ENCODE measurements at regions not wholly inside any gene's neighbourhood (a gene's known extent, or its start where the extent isn't known, plus 50 kb on each side); places are given as distances from the start of the nearest gene placed in this dataset.

GRCh38 chr10:80760914-80761371, 223.2 kb downstream of the SH2D4B start:
- no peak for TF ChIP-seq ZNF565 (CRISPR knock-in tag; conservative IDR thresholded peaks at IDR 0.05; ENCODE audit: low read depth)
- TF ChIP-seq SNAI2 (CRISPR knock-in tag; IDR thresholded peaks at IDR 0.05) = no peak
- TF ChIP-seq ZNF8 (CRISPR knock-in tag; IDR thresholded peaks at IDR 0.05) = no peak
- no peak for TF ChIP-seq TOX (CRISPR knock-in tag; IDR thresholded peaks at IDR 0.05; ENCODE audit: borderline replicate concordance)
- TF ChIP-seq, protein P1, sequence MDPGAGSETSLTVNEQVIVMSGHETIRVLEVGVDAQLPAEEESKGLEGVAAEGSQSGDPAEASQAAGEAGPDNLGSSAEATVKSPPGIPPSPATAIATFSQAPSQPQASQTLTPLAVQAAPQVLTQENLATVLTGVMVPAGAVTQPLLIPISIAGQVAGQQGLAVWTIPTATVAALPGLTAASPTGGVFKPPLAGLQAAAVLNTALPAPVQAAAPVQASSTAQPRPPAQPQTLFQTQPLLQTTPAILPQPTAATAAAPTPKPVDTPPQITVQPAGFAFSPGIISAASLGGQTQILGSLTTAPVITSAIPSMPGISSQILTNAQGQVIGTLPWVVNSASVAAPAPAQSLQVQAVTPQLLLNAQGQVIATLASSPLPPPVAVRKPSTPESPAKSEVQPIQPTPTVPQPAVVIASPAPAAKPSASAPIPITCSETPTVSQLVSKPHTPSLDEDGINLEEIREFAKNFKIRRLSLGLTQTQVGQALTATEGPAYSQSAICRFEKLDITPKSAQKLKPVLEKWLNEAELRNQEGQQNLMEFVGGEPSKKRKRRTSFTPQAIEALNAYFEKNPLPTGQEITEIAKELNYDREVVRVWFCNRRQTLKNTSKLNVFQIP (CRISPR knock-in tag; IDR thresholded peaks at IDR 0.05; ENCODE audit: borderline replicate concordance, low read depth) = no peak
- no peak for TF ChIP-seq BACH2 (CRISPR knock-in tag; IDR thresholded peaks at IDR 0.05; ENCODE audit: borderline replicate concordance)
- TF ChIP-seq, protein P2, sequence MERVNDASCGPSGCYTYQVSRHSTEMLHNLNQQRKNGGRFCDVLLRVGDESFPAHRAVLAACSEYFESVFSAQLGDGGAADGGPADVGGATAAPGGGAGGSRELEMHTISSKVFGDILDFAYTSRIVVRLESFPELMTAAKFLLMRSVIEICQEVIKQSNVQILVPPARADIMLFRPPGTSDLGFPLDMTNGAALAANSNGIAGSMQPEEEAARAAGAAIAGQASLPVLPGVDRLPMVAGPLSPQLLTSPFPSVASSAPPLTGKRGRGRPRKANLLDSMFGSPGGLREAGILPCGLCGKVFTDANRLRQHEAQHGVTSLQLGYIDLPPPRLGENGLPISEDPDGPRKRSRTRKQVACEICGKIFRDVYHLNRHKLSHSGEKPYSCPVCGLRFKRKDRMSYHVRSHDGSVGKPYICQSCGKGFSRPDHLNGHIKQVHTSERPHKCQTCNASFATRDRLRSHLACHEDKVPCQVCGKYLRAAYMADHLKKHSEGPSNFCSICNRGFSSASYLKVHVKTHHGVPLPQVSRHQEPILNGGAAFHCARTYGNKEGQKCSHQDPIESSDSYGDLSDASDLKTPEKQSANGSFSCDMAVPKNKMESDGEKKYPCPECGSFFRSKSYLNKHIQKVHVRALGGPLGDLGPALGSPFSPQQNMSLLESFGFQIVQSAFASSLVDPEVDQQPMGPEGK (CRISPR knock-in tag; IDR thresholded peaks at IDR 0.05; ENCODE audit: borderline replicate concordance) = no peak
